Natural killer cell (primary cell): ENCODE measurements at regions not wholly inside any gene's neighbourhood (a gene's known extent, or its start where the extent isn't known, plus 50 kb on each side); places are given as distances from the start of the nearest gene placed in this dataset.

Experiments used
- ATAC-seq, 3 donors: fragments of 150-1000 bp in 2 of 3; fragments of 200-7000 bp in 1 of 3; cut with Tn5 transposase; 1 replicate in 1 of 3; 2 replicates in 2 of 3; pipeline ENCODE4 v1.10.0; 2021; ENCODE audit warnings: mild to moderate bottlenecking in 2 of 3, moderate library complexity in 2 of 3
- DNase-seq, 2 donors: peaks; one replicate each; pipeline versions ENCODE4 v3.0.0 to v3.0.0-alpha.2; 2013 to 2021; ENCODE audit warnings: mixed read lengths in 1 of 2
- H3K27ac ChIP-seq: one replicate; pipeline ENCODE4 v1.5.1; 2013; ENCODE audit warnings: mild to moderate bottlenecking, low read length
- H3K27me3 ChIP-seq: one replicate; pipeline ENCODE4 v1.6.1; 2013; ENCODE audit warnings: low read length; ENCODE audit not compliant: control insufficient read depth, insufficient read depth
- H3K36me3 ChIP-seq: one replicate; pipeline ENCODE4 v1.6.1; 2013; ENCODE audit warnings: low read length; ENCODE audit not compliant: control insufficient read depth, insufficient read depth
- H3K4me1 ChIP-seq: one replicate; pipeline ENCODE4 v1.6.1; 2013; ENCODE audit warnings: low read length; ENCODE audit not compliant: control insufficient read depth, insufficient read depth
- H3K4me3 ChIP-seq: one replicate; pipeline ENCODE4 v1.5.1; 2013; ENCODE audit warnings: low read length
- H3K9me3 ChIP-seq: one replicate; pipeline ENCODE4 v1.6.1; 2013; ENCODE audit warnings: low read length; ENCODE audit not compliant: control insufficient read depth, insufficient read depth
- H3K27ac Mint-ChIP-seq, 2 donors: one replicate each; pipeline ENCODE4 v1.8.0; 2022; ENCODE audit warnings: mild to moderate bottlenecking in 2 of 2, mixed read lengths in 2 of 2, moderate library complexity in 1 of 2
- H3K27me3 Mint-ChIP-seq, 2 donors: one replicate each; pipeline ENCODE4 v1.8.0; 2022; ENCODE audit warnings: low read depth in 2 of 2, mixed read lengths in 2 of 2
- H3K36me3 Mint-ChIP-seq: one replicate; pipeline ENCODE4 v1.8.0; 2022; ENCODE audit warnings: mixed read lengths
- H3K4me1 Mint-ChIP-seq, 2 donors: one replicate each; pipeline ENCODE4 v1.8.0; 2022; ENCODE audit warnings: mixed read lengths in 2 of 2
- H3K4me3 Mint-ChIP-seq: one replicate; pipeline ENCODE4 v1.8.0; 2022; ENCODE audit warnings: mild to moderate bottlenecking, moderate library complexity, mixed read lengths
- H3K9me3 Mint-ChIP-seq, 2 donors: one replicate each; pipeline ENCODE4 v1.8.0; 2022; ENCODE audit warnings: mixed read lengths in 2 of 2
- WGBS: methylation state at CpG from one replicate; pipeline ENCODE4 v1.1.7; 2013; ENCODE audit warnings: missing lambda C conversion rate; ENCODE audit not compliant: insufficient coverage; 5-methylcytosine and 5-hydroxymethylcytosine counted together
- intact Hi-C: fragments of 100-400 bp; cut with micrococcal nuclease; formaldehyde crosslinking; loops from one replicate; pipeline ENCODE4 v1.14.2; 2022
- TF ChIP-seq, protein P1 (sequence below): fragments of 200-600 bp; IDR thresholded peaks from one replicate; pipeline ENCODE4 v1.8.0; 2022; ENCODE audit warnings: antibody characterized with exemption

GRCh38 chr15:81774309-81774708 lies 271.5 kb downstream of the MEX3B start:
- H3K27me3 ChIP-seq: no peaks in the 10 kb centered on the region
- intact Hi-C loops: no loop called here
- no peaks in the 10 kb centered on the region for H3K4me1 Mint-ChIP-seq
- no peak overlapping the region for H3K4me3 ChIP-seq
- no peaks in the 10 kb centered on the region for H3K36me3 ChIP-seq
- no peak for DNase-seq
- no peaks in the 10 kb centered on the region for H3K4me1 ChIP-seq
- H3K27me3 Mint-ChIP-seq: peaks cover 0 to under 1% of the 10 kb centered on the region in 2 donors
- H3K9me3 ChIP-seq: no peaks in the 10 kb centered on the region
- H3K27ac Mint-ChIP-seq: no peak overlapping the region
- H3K27ac ChIP-seq: no peak overlapping the region
- ATAC-seq: no peak
- TF ChIP-seq, protein P1, sequence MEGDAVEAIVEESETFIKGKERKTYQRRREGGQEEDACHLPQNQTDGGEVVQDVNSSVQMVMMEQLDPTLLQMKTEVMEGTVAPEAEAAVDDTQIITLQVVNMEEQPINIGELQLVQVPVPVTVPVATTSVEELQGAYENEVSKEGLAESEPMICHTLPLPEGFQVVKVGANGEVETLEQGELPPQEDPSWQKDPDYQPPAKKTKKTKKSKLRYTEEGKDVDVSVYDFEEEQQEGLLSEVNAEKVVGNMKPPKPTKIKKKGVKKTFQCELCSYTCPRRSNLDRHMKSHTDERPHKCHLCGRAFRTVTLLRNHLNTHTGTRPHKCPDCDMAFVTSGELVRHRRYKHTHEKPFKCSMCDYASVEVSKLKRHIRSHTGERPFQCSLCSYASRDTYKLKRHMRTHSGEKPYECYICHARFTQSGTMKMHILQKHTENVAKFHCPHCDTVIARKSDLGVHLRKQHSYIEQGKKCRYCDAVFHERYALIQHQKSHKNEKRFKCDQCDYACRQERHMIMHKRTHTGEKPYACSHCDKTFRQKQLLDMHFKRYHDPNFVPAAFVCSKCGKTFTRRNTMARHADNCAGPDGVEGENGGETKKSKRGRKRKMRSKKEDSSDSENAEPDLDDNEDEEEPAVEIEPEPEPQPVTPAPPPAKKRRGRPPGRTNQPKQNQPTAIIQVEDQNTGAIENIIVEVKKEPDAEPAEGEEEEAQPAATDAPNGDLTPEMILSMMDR: no peak
- H3K4me3 Mint-ChIP-seq: no peak overlapping the region
- H3K9me3 Mint-ChIP-seq: no peaks in the 10 kb centered on the region
- no peaks in the 10 kb centered on the region for H3K36me3 Mint-ChIP-seq

- DNase-seq (no peak), ATAC-seq (no peak)
- no peaks in the 10 kb centered on the region for H3K36me3 ChIP-seq
- H3K27me3 ChIP-seq: no peaks in the 10 kb centered on the region
- no peak overlapping the region for H3K27ac ChIP-seq
- no peaks in the 10 kb centered on the region for H3K9me3 ChIP-seq
- Mint-ChIP-seq H3K27me3 (peaks cover 0 to 5% of the 10 kb centered on the region in 2 donors), H3K4me3 (no peak overlapping the region), H3K36me3 (no peaks in the 10 kb centered on the region), H3K4me1 (no peaks in the 10 kb centered on the region), H3K27ac (no peak overlapping the region), H3K9me3 (no peaks in the 10 kb centered on the region)
- WGBS: 74% methylated on average over 2 of the region's 2 CpGs
- H3K4me1 ChIP-seq: no peaks in the 10 kb centered on the region
- H3K4me3 ChIP-seq: no peak overlapping the region
- intact Hi-C loops: no loop called here
- TF ChIP-seq, protein P1: no peak
These were observed 277.0 kb downstream of the MEX3B start for GRCh38 chr15:81768773-81769172.

GRCh38 chr15:81766829-81767475 lies 278.9 kb downstream of the MEX3B start:
- 83% methylated on average over 1 of the region's 1 CpG for WGBS
- no peaks in the 10 kb centered on the region for H3K9me3 ChIP-seq
- TF ChIP-seq, protein P1: no peak
- Mint-ChIP-seq H3K4me3 (no peak overlapping the region), H3K27ac (no peak overlapping the region), H3K4me1 (no peaks in the 10 kb centered on the region), H3K27me3 (peaks cover 0 to 5% of the 10 kb centered on the region in 2 donors), H3K9me3 (no peaks in the 10 kb centered on the region), H3K36me3 (no peaks in the 10 kb centered on the region)
- no peaks in the 10 kb centered on the region for H3K27me3 ChIP-seq
- H3K36me3 ChIP-seq: no peaks in the 10 kb centered on the region
- no peaks in the 10 kb centered on the region for H3K4me1 ChIP-seq
- H3K27ac ChIP-seq: no peak overlapping the region
- intact Hi-C loops: no loop called here
- no peak overlapping the region for H3K4me3 ChIP-seq
- ATAC-seq (no peak), DNase-seq (no peak)

GRCh38 chr15:81765816-81766215 lies 280.0 kb downstream of the MEX3B start:
- no peaks in the 10 kb centered on the region for H3K9me3 Mint-ChIP-seq
- no peak for ATAC-seq
- no peak overlapping the region for H3K4me3 ChIP-seq

More at GRCh38 chr15:81765816-81766215, 280.0 kb downstream of the MEX3B start:
- no peaks in the 10 kb centered on the region for H3K4me1 ChIP-seq
- H3K36me3 ChIP-seq: no peaks in the 10 kb centered on the region
- 86% methylated on average over 2 of the region's 2 CpGs for WGBS
- Mint-ChIP-seq H3K4me3 (no peak overlapping the region), H3K27ac (no peak overlapping the region), H3K27me3 (peaks cover 0 to 10% of the 10 kb centered on the region in 2 donors), H3K36me3 (no peaks in the 10 kb centered on the region), H3K4me1 (no peaks in the 10 kb centered on the region)
- DNase-seq: no peak
- H3K27ac ChIP-seq: no peak overlapping the region
- intact Hi-C loops: no loop called here
- no peaks in the 10 kb centered on the region for H3K27me3 ChIP-seq
- no peaks in the 10 kb centered on the region for H3K9me3 ChIP-seq
- TF ChIP-seq, protein P1: no peak
